ENCODE measurements at regions not wholly inside any gene's neighbourhood (a gene's known extent, or its start where the extent isn't known, plus 50 kb on each side); places are given as distances from the start of the nearest gene placed in this dataset.

DNA sequence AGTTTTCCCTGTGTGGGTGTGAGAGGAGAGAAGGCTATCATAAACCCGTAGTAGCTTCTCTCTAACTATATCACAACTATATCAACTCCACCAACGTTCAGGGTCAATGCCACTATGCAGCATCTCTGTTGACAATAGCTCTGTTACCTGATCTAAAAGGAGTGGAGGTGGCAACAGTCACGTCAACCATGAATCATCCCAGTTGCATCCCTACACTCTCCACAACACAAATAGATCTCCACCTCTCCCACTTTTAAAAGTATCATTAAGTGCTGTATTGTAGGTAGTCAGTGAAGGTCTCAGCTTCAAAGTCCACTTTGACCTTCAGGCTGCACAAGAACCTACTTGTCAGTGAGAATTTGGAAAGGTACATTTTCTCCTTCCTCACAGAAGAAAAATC is 600.5 kb upstream of the GRIA3 start:
- TF ChIP-seq SIN3A (IDR thresholded peaks at IDR 0.05; ENCODE audit: borderline replicate concordance, insufficient read depth, low read length), result no peak
- no peak for TF ChIP-seq POLR2AphosphoS5 (IDR thresholded peaks at IDR 0.05; ENCODE audit: low read depth, low read length)
- TF ChIP-seq, protein P1, sequence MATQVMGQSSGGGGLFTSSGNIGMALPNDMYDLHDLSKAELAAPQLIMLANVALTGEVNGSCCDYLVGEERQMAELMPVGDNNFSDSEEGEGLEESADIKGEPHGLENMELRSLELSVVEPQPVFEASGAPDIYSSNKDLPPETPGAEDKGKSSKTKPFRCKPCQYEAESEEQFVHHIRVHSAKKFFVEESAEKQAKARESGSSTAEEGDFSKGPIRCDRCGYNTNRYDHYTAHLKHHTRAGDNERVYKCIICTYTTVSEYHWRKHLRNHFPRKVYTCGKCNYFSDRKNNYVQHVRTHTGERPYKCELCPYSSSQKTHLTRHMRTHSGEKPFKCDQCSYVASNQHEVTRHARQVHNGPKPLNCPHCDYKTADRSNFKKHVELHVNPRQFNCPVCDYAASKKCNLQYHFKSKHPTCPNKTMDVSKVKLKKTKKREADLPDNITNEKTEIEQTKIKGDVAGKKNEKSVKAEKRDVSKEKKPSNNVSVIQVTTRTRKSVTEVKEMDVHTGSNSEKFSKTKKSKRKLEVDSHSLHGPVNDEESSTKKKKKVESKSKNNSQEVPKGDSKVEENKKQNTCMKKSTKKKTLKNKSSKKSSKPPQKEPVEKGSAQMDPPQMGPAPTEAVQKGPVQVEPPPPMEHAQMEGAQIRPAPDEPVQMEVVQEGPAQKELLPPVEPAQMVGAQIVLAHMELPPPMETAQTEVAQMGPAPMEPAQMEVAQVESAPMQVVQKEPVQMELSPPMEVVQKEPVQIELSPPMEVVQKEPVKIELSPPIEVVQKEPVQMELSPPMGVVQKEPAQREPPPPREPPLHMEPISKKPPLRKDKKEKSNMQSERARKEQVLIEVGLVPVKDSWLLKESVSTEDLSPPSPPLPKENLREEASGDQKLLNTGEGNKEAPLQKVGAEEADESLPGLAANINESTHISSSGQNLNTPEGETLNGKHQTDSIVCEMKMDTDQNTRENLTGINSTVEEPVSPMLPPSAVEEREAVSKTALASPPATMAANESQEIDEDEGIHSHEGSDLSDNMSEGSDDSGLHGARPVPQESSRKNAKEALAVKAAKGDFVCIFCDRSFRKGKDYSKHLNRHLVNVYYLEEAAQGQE (IDR thresholded peaks at IDR 0.05; ENCODE audit: insufficient read depth in 1 of 2, low read depth in 2 of 2, low read length in 2 of 2), result no peak

Data from PFSK-1 (cell line).